ENCODE measurements at regions not wholly inside any gene's neighbourhood (a gene's known extent, or its start where the extent isn't known, plus 50 kb on each side); places are given as distances from the start of the nearest gene placed in this dataset.

- no peak overlapping the region for H3K27ac ChIP-seq (ENCODE audit: low read depth in 1 of 2, low read length in 2 of 2)
- peaks cover 2% of the 10 kb centered on the region for H3K9me3 ChIP-seq (ENCODE audit: control insufficient read depth, low read length)
- H3K4me3 ChIP-seq (ENCODE audit: low read length in 2 of 2) = no peak overlapping the region
- intact Hi-C loops (cut with DNase I) = no loop called here
- no peaks in the 10 kb centered on the region for H3K36me3 ChIP-seq (ENCODE audit: control insufficient read depth in 1 of 2, insufficient read depth in 2 of 2, low read length in 1 of 2)
- ATAC-seq (ENCODE audit: low FRiP score) (no peak), DNase-seq (no peak)
- WGBS, 2 donors = 67 to 79% methylated on average over 1 of the region's 1 CpG
- no peaks in the 10 kb centered on the region for H3K27me3 ChIP-seq (ENCODE audit: control insufficient read depth in 1 of 2, insufficient read depth in 2 of 2, low read length in 1 of 2)
- no peaks in the 10 kb centered on the region for H3K4me1 ChIP-seq (ENCODE audit: control insufficient read depth in 1 of 2, insufficient read depth in 2 of 2, low read length in 2 of 2)
These were observed 176.7 kb upstream of the CTTNBP2NL start for GRCh38 chr1:112219267-112219666.

GRCh38 chr1:112230232-112230631 lies 165.8 kb upstream of the CTTNBP2NL start:
- no peaks in the 10 kb centered on the region for H3K36me3 ChIP-seq (ENCODE audit: control insufficient read depth in 1 of 2, insufficient read depth in 2 of 2, low read length in 1 of 2)
- WGBS, 2 donors = 85 to 86% methylated on average over 9 of the region's 9 CpGs
- no peaks in the 10 kb centered on the region for H3K9me3 ChIP-seq (ENCODE audit: control insufficient read depth, low read length)
- no peaks in the 10 kb centered on the region for H3K4me1 ChIP-seq (ENCODE audit: control insufficient read depth in 1 of 2, insufficient read depth in 2 of 2, low read length in 2 of 2)
- no peak overlapping the region for H3K27ac ChIP-seq (ENCODE audit: low read depth in 1 of 2, low read length in 2 of 2)
- DNase-seq (no peak), ATAC-seq (ENCODE audit: low FRiP score) (no peak)
- H3K27me3 ChIP-seq (ENCODE audit: control insufficient read depth in 1 of 2, insufficient read depth in 2 of 2, low read length in 1 of 2) = no peaks in the 10 kb centered on the region
- no peak overlapping the region for H3K4me3 ChIP-seq (ENCODE audit: low read length in 2 of 2)
- intact Hi-C loops (cut with DNase I) = no loop called here

GRCh38 chr1:112231331-112231730 lies 164.7 kb upstream of the CTTNBP2NL start:
- 53 to 57% methylated on average over 3 of the region's 3 CpGs for WGBS, 2 donors
- ATAC-seq (ENCODE audit: low FRiP score) (no peak), DNase-seq (no peak)
- Histone ChIP-seq H3K4me1 (ENCODE audit: control insufficient read depth in 1 of 2, insufficient read depth in 2 of 2, low read length in 2 of 2) (no peaks in the 10 kb centered on the region), H3K4me3 (ENCODE audit: low read length in 2 of 2) (no peak overlapping the region), H3K27me3 (ENCODE audit: control insufficient read depth in 1 of 2, insufficient read depth in 2 of 2, low read length in 1 of 2) (peaks cover 0 to 1% of the 10 kb centered on the region in 2 donors), H3K36me3 (ENCODE audit: control insufficient read depth in 1 of 2, insufficient read depth in 2 of 2, low read length in 1 of 2) (no peaks in the 10 kb centered on the region), H3K27ac (ENCODE audit: low read depth in 1 of 2, low read length in 2 of 2) (no peak overlapping the region), H3K9me3 (ENCODE audit: control insufficient read depth, low read length) (no peaks in the 10 kb centered on the region)
- intact Hi-C loops (cut with DNase I) = no loop called here

- Histone ChIP-seq H3K27me3 (ENCODE audit: control insufficient read depth in 1 of 2, insufficient read depth in 2 of 2, low read length in 1 of 2) (peaks cover 0 to 1% of the 10 kb centered on the region in 2 donors), H3K36me3 (ENCODE audit: control insufficient read depth in 1 of 2, insufficient read depth in 2 of 2, low read length in 1 of 2) (no peaks in the 10 kb centered on the region), H3K9me3 (ENCODE audit: control insufficient read depth, low read length) (no peaks in the 10 kb centered on the region), H3K4me1 (ENCODE audit: control insufficient read depth in 1 of 2, insufficient read depth in 2 of 2, low read length in 2 of 2) (no peaks in the 10 kb centered on the region), H3K27ac (ENCODE audit: low read depth in 1 of 2, low read length in 2 of 2) (no peak overlapping the region), H3K4me3 (ENCODE audit: low read length in 2 of 2) (no peak overlapping the region)
- no peak for ATAC-seq (ENCODE audit: low FRiP score)
- intact Hi-C loops (cut with DNase I) = no loop called here
- no peak for DNase-seq
- WGBS, 2 donors = 60 to 69% methylated on average over 3 of the region's 3 CpGs
These were observed 163.2 kb upstream of the CTTNBP2NL start for GRCh38 chr1:112232848-112233247.

- no peak for ATAC-seq (ENCODE audit: low FRiP score)
- H3K4me3 ChIP-seq (ENCODE audit: low read length in 2 of 2) = no peak overlapping the region
- WGBS, 2 donors = 76 to 77% methylated on average over 3 of the region's 3 CpGs
These were observed 161.3 kb upstream of the CTTNBP2NL start for GRCh38 chr1:112234710-112235109.

GRCh38 chr1:112237983-112238545 lies 157.9 kb upstream of the CTTNBP2NL start:
- peaks cover 0 to 1% of the 10 kb centered on the region in 2 donors for H3K27me3 ChIP-seq (ENCODE audit: control insufficient read depth in 1 of 2, insufficient read depth in 2 of 2, low read length in 1 of 2)
- no peaks in the 10 kb centered on the region for H3K4me1 ChIP-seq (ENCODE audit: control insufficient read depth in 1 of 2, insufficient read depth in 2 of 2, low read length in 2 of 2)
- no peak overlapping the region for H3K4me3 ChIP-seq (ENCODE audit: low read length in 2 of 2)
- no peaks in the 10 kb centered on the region for H3K36me3 ChIP-seq (ENCODE audit: control insufficient read depth in 1 of 2, insufficient read depth in 2 of 2, low read length in 1 of 2)
- intact Hi-C loops (cut with DNase I) = no loop called here
- WGBS, 2 donors = 52 to 58% methylated on average over 2 of the region's 2 CpGs
- H3K9me3 ChIP-seq (ENCODE audit: control insufficient read depth, low read length) = no peaks in the 10 kb centered on the region
- no peak overlapping the region for H3K27ac ChIP-seq (ENCODE audit: low read depth in 1 of 2, low read length in 2 of 2)
- ATAC-seq (ENCODE audit: low FRiP score) (no peak), DNase-seq (no peak)

More at GRCh38 chr1:112234710-112235109, 161.3 kb upstream of the CTTNBP2NL start:
- Histone ChIP-seq H3K36me3 (ENCODE audit: control insufficient read depth in 1 of 2, insufficient read depth in 2 of 2, low read length in 1 of 2) (no peaks in the 10 kb centered on the region), H3K27me3 (ENCODE audit: control insufficient read depth in 1 of 2, insufficient read depth in 2 of 2, low read length in 1 of 2) (peaks cover 0 to 1% of the 10 kb centered on the region in 2 donors), H3K4me1 (ENCODE audit: control insufficient read depth in 1 of 2, insufficient read depth in 2 of 2, low read length in 2 of 2) (no peaks in the 10 kb centered on the region), H3K27ac (ENCODE audit: low read depth in 1 of 2, low read length in 2 of 2) (no peak overlapping the region), H3K9me3 (ENCODE audit: control insufficient read depth, low read length) (no peaks in the 10 kb centered on the region)
- no peak for DNase-seq
- intact Hi-C loops (cut with DNase I) = no loop called here

- no peak for ATAC-seq (ENCODE audit: low FRiP score)
These were observed 156.2 kb upstream of the CTTNBP2NL start for GRCh38 chr1:112239683-112240330.

GRCh38 chr1:112242470-112242869 lies 153.5 kb upstream of the CTTNBP2NL start:
- 79 to 80% methylated on average over 5 of the region's 5 CpGs for WGBS, 2 donors
- Histone ChIP-seq H3K27ac (ENCODE audit: low read depth in 1 of 2, low read length in 2 of 2) (no peak overlapping the region), H3K4me1 (ENCODE audit: control insufficient read depth in 1 of 2, insufficient read depth in 2 of 2, low read length in 2 of 2) (no peaks in the 10 kb centered on the region), H3K9me3 (ENCODE audit: control insufficient read depth, low read length) (no peaks in the 10 kb centered on the region), H3K4me3 (ENCODE audit: low read length in 2 of 2) (no peak overlapping the region), H3K27me3 (ENCODE audit: control insufficient read depth in 1 of 2, insufficient read depth in 2 of 2, low read length in 1 of 2) (no peaks in the 10 kb centered on the region), H3K36me3 (ENCODE audit: control insufficient read depth in 1 of 2, insufficient read depth in 2 of 2, low read length in 1 of 2) (no peaks in the 10 kb centered on the region)
- DNase-seq (no peak), ATAC-seq (ENCODE audit: low FRiP score) (no peak)
- intact Hi-C loops (cut with DNase I) = no loop called here

More at GRCh38 chr1:112239683-112240330, 156.2 kb upstream of the CTTNBP2NL start:
- intact Hi-C loops (cut with DNase I) = no loop called here
- Histone ChIP-seq H3K27me3 (ENCODE audit: control insufficient read depth in 1 of 2, insufficient read depth in 2 of 2, low read length in 1 of 2) (peaks cover 0 to 1% of the 10 kb centered on the region in 2 donors), H3K27ac (ENCODE audit: low read depth in 1 of 2, low read length in 2 of 2) (no peak overlapping the region), H3K4me1 (ENCODE audit: control insufficient read depth in 1 of 2, insufficient read depth in 2 of 2, low read length in 2 of 2) (no peaks in the 10 kb centered on the region), H3K4me3 (ENCODE audit: low read length in 2 of 2) (no peak overlapping the region), H3K9me3 (ENCODE audit: control insufficient read depth, low read length) (no peaks in the 10 kb centered on the region), H3K36me3 (ENCODE audit: control insufficient read depth in 1 of 2, insufficient read depth in 2 of 2, low read length in 1 of 2) (no peaks in the 10 kb centered on the region)
- 63 to 64% methylated on average over 6 of the region's 6 CpGs for WGBS, 2 donors
- DNase-seq = no peak

- H3K27ac ChIP-seq (ENCODE audit: low read depth in 1 of 2, low read length in 2 of 2) = no peak overlapping the region
- DNase-seq = no peak
- H3K9me3 ChIP-seq (ENCODE audit: control insufficient read depth, low read length) = no peaks in the 10 kb centered on the region
- H3K4me3 ChIP-seq (ENCODE audit: low read length in 2 of 2) = no peak overlapping the region
- intact Hi-C loops (cut with DNase I) = no loop called here
- ATAC-seq (ENCODE audit: low FRiP score) = no peak
- no peaks in the 10 kb centered on the region for H3K36me3 ChIP-seq (ENCODE audit: control insufficient read depth in 1 of 2, insufficient read depth in 2 of 2, low read length in 1 of 2)
- 91% methylated on average over 3 of the region's 3 CpGs for WGBS, 2 donors
- no peaks in the 10 kb centered on the region for H3K27me3 ChIP-seq (ENCODE audit: control insufficient read depth in 1 of 2, insufficient read depth in 2 of 2, low read length in 1 of 2)
- H3K4me1 ChIP-seq (ENCODE audit: control insufficient read depth in 1 of 2, insufficient read depth in 2 of 2, low read length in 2 of 2) = no peaks in the 10 kb centered on the region
These were observed 151.9 kb upstream of the CTTNBP2NL start for GRCh38 chr1:112244131-112244530.

Measured in aorta (tissue), 5 donors.